Caco-2 (cell line): ENCODE measurements at regions not wholly inside any gene's neighbourhood (a gene's known extent, or its start where the extent isn't known, plus 50 kb on each side); places are given as distances from the start of the nearest gene placed in this dataset.

Experiments
- BruUV-seq: library from RNA; stranded (reverse); fragments of 400-500 nt; replicated peaks from 2 replicates; lab custom pipeline; 2021; lab: Mats Ljungman, UMichigan
- CTCF ChIA-PET: fragments of 300-600 bp; sonication (Branson Sonifier 250); formaldehyde crosslinking; loops from one replicate; lab custom pipeline; 2022; ENCODE audit warnings: antibody characterized with exemption; lab: Charles Lee
- POLR2A ChIA-PET: fragments of 300-600 bp; sonication (Branson Sonifier 250); formaldehyde crosslinking; loops from one replicate; lab custom pipeline; 2022; ENCODE audit warnings: antibody characterized with exemption; lab: Charles Lee
- DNase-seq, 2 experiments: peaks; one replicate each; pipeline versions ENCODE4 v3.0.0 to v3.0.0-alpha.2; 2020 to 2022
- H3K27me3 ChIP-seq: replicated peaks from 2 replicates; pipeline ENCODE4 v1.6.0; 2011; ENCODE audit warnings: low read length; ENCODE audit not compliant: control insufficient read depth, insufficient read depth
- H3K36me3 ChIP-seq: 2 replicates; pipeline ENCODE4 v1.5.1; 2011; ENCODE audit warnings: low read length; ENCODE audit not compliant: control insufficient read depth, insufficient read depth
- H3K4me1 ChIP-seq: fragments of 250-450 bp; sonication (Bioruptor Pico); 2 replicates; pipeline ENCODE4 v1.5.1; 2020; ENCODE audit warnings: mild to moderate bottlenecking
- H3K4me3 ChIP-seq: 2 replicates; pipeline ENCODE4 v1.5.1; 2011; ENCODE audit warnings: low read depth, mild to moderate bottlenecking, control low read depth, low read length
- H3K9me3 ChIP-seq: fragments of 250-450 bp; sonication (Bioruptor Pico); 2 replicates; pipeline ENCODE4 v1.5.1; 2020; ENCODE audit warnings: mild to moderate bottlenecking, moderate library complexity
- H3K27ac Mint-ChIP-seq: one replicate; pipeline ENCODE4 v1.8.0; 2022; ENCODE audit warnings: mixed read lengths; ENCODE audit not compliant: unreplicated experiment
- H3K27me3 Mint-ChIP-seq: one replicate; pipeline ENCODE4 v1.8.0; 2022; ENCODE audit warnings: mixed read lengths; ENCODE audit not compliant: insufficient read depth, unreplicated experiment
- H3K36me3 Mint-ChIP-seq: one replicate; pipeline ENCODE4 v1.8.0; 2022; ENCODE audit warnings: mild to moderate bottlenecking, mixed read lengths; ENCODE audit not compliant: insufficient read depth, unreplicated experiment
- H3K4me1 Mint-ChIP-seq: one replicate; pipeline ENCODE4 v1.8.0; 2022; ENCODE audit warnings: low read depth, mixed read lengths; ENCODE audit not compliant: unreplicated experiment
- H3K4me3 Mint-ChIP-seq: one replicate; pipeline ENCODE4 v1.8.0; 2022; ENCODE audit warnings: mild to moderate bottlenecking, moderate library complexity, mixed read lengths; ENCODE audit not compliant: unreplicated experiment
- H3K9me3 Mint-ChIP-seq: one replicate; pipeline ENCODE4 v1.8.0; 2022; ENCODE audit warnings: mixed read lengths; ENCODE audit not compliant: unreplicated experiment
- intact Hi-C: fragments of 100-400 bp; cut with micrococcal nuclease; formaldehyde crosslinking; loops from one replicate; pipeline ENCODE4 v1.10.0; 2022; ENCODE audit not compliant: unreplicated experiment
- TF ChIP-seq, protein P1 (sequence below), 2 experiments: fragments of 200-600 bp in 1 of 2; IDR thresholded peaks; 1 replicate in 1 of 2; 2 replicates in 1 of 2; pipeline versions ENCODE4 v1.5.1 to v1.8.0; 2011 to 2022; ENCODE audit warnings: antibody characterized with exemption in 1 of 2, control low read depth in 1 of 2, inconsistent platforms in 1 of 2, low read depth in 1 of 2, low read length in 1 of 2, mild to moderate bottlenecking in 1 of 2, moderate library complexity in 1 of 2; ENCODE audit not compliant: insufficient read depth in 1 of 2, severe bottlenecking in 1 of 2, unreplicated experiment in 1 of 2

DNA sequence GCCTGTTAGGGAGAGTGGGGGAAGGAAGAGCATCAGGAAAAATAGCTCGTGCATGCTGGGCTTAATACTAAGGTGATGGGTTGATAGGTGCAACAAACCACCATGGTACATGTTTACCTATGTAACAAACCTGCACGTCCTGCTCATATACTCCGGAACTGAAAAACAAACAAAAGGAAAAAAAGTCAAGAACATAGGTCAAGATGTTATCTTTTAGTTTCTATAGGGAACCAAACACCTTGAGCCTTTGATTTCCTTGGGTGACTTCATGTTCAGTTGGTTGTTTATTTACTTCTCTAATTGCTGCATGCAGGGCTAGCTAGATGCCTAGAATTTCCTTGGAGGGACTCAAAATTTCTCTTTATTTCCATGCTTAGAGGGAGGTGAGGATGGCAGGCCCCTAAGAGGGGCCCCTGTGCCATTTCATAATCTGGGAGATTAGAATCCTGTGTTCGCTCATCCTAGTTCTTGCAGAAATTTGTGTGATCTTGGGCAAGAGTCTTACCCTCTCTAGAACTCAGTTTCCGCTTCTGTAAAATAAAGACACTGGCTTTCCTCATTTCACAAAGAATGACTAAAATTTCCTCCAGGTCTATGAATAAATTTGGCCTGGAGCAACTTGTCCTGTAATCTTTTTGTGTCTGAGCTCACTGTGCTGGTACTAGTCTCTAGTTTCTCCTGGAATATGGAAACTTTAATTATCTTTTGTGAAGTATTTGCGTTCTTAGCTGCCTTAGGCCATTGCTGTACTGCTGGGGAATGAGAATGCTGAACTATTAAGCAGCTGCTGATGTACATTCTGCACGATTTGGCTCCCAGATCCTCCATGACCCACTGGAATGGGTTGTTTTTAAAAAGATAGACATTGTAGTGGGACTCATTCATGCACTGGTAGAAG is 457.5 kb downstream of the EDEM1 start:
- no peaks in the 10 kb centered on the region for H3K27me3 Mint-ChIP-seq
- H3K4me1 Mint-ChIP-seq: no peaks in the 10 kb centered on the region
- Histone ChIP-seq H3K4me3 (no peak overlapping the region), H3K36me3 (no peaks in the 10 kb centered on the region), H3K27me3 (no peaks in the 10 kb centered on the region), H3K4me1 (no peaks in the 10 kb centered on the region), H3K9me3 (no peaks in the 10 kb centered on the region)
- peaks cover 18% of the 10 kb centered on the region for H3K9me3 Mint-ChIP-seq
- H3K4me3 Mint-ChIP-seq: no peak overlapping the region
- DNase-seq: no peak
- no TSS peak for BruUV-seq
- no peaks in the 10 kb centered on the region for H3K36me3 Mint-ChIP-seq
- TF ChIP-seq, protein P1, sequence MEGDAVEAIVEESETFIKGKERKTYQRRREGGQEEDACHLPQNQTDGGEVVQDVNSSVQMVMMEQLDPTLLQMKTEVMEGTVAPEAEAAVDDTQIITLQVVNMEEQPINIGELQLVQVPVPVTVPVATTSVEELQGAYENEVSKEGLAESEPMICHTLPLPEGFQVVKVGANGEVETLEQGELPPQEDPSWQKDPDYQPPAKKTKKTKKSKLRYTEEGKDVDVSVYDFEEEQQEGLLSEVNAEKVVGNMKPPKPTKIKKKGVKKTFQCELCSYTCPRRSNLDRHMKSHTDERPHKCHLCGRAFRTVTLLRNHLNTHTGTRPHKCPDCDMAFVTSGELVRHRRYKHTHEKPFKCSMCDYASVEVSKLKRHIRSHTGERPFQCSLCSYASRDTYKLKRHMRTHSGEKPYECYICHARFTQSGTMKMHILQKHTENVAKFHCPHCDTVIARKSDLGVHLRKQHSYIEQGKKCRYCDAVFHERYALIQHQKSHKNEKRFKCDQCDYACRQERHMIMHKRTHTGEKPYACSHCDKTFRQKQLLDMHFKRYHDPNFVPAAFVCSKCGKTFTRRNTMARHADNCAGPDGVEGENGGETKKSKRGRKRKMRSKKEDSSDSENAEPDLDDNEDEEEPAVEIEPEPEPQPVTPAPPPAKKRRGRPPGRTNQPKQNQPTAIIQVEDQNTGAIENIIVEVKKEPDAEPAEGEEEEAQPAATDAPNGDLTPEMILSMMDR (IDR thresholded peaks at IDR 0.05; ENCODE audit: insufficient read depth in 1 of 2, low read depth in 1 of 2, low read length in 1 of 2, severe bottlenecking in 1 of 2, unreplicated experiment in 1 of 2): no peak
- POLR2A ChIA-PET: no interaction called here
- CTCF ChIA-PET: no interaction called here
- no peak overlapping the region for H3K27ac Mint-ChIP-seq
- intact Hi-C loops: no loop called here

DNA sequence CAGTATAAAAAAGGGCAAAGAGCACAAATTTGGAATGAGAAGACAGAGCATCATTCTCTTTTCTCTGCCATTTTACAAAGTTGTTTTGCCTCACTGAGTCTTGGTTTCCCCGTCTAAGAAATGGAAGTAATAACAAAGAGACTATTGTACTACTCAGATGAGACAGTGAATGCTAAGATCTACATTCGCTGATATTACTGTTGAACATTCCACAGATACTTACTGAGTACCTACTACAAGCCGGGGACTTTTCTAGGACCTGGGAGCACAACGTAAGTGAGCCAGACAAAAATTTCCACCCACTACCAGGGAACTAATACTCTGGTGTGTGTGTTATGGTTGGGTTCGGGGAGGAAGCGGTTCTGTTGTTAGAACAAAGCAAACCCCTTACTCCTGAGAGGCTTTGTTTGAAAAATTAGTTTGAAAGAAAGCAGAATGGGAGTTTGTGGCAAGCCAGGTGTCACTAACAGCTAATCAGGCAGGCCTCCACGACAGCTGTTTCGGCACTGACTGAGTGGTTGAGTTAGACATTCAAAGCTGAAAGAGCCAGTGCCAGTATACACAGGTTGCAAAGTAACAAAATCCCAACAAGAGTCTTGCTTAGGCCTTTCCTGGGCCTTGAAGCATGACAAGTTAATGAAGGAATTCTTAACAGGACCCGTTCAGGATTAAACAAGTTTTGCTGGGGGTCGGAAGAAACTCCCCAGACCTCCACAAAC is 458.3 kb downstream of the EDEM1 start:
- Histone ChIP-seq H3K27me3 (no peaks in the 10 kb centered on the region), H3K9me3 (no peaks in the 10 kb centered on the region), H3K4me1 (no peaks in the 10 kb centered on the region), H3K36me3 (no peaks in the 10 kb centered on the region), H3K4me3 (no peak overlapping the region)
- no peak overlapping the region for H3K4me3 Mint-ChIP-seq
- H3K27ac Mint-ChIP-seq: no peak overlapping the region
- no peaks in the 10 kb centered on the region for H3K4me1 Mint-ChIP-seq
- TF ChIP-seq, protein P1 (IDR thresholded peaks at IDR 0.05; ENCODE audit: insufficient read depth in 1 of 2, low read depth in 1 of 2, low read length in 1 of 2, severe bottlenecking in 1 of 2, unreplicated experiment in 1 of 2): no peak
- H3K36me3 Mint-ChIP-seq: no peaks in the 10 kb centered on the region
- H3K27me3 Mint-ChIP-seq: no peaks in the 10 kb centered on the region
- no peak for DNase-seq
- peaks cover 18% of the 10 kb centered on the region for H3K9me3 Mint-ChIP-seq
- intact Hi-C loops: no loop called here
- POLR2A ChIA-PET: no interaction called here
- no TSS peak for BruUV-seq
- CTCF ChIA-PET: no interaction called here

DNA sequence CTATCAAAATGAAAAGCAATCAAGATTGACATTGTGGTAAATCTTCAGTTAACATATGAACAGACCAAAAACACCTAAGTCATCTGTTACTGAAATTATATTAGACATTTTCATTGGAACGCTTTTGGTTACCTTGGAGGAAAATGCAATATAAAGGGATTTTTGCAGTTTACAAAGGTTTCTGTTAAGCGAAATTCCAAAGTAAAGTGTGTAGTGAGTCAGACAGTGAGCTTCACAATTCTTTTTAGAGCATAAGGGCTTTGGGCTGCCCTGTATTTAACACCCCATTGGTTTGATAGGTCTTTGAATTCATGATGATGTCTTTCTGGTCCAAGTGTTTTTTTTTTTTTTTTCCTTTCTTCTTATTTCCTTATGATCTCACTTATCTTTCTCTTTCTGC is 462.8 kb downstream of the EDEM1 start:
- H3K4me1 Mint-ChIP-seq: no peaks in the 10 kb centered on the region
- H3K9me3 Mint-ChIP-seq: no peaks in the 10 kb centered on the region
- ChIA-PET CTCF (no interaction called here), POLR2A (no interaction called here)
- intact Hi-C loops: no loop called here
- H3K4me3 ChIP-seq: no peak overlapping the region
- no peaks in the 10 kb centered on the region for H3K36me3 Mint-ChIP-seq
- H3K36me3 ChIP-seq: no peaks in the 10 kb centered on the region
- no peak overlapping the region for H3K27ac Mint-ChIP-seq
- H3K4me1 ChIP-seq: no peaks in the 10 kb centered on the region
- DNase-seq: no peak
- H3K27me3 ChIP-seq: no peaks in the 10 kb centered on the region
- H3K27me3 Mint-ChIP-seq: no peaks in the 10 kb centered on the region
- no TSS peak for BruUV-seq
- no peaks in the 10 kb centered on the region for H3K9me3 ChIP-seq
- TF ChIP-seq, protein P1 (IDR thresholded peaks at IDR 0.05; ENCODE audit: insufficient read depth in 1 of 2, low read depth in 1 of 2, low read length in 1 of 2, severe bottlenecking in 1 of 2, unreplicated experiment in 1 of 2): no peak
- no peak overlapping the region for H3K4me3 Mint-ChIP-seq
